ENCODE measurements at regions not wholly inside any gene's neighbourhood (a gene's known extent, or its start where the extent isn't known, plus 50 kb on each side); places are given as distances from the start of the nearest gene placed in this dataset.
"Not testable (repeated sequence)": the region's sequence is repeated elsewhere in the genome, so short reads cannot be mapped to it uniquely, and the experiment has no call there.

- DNase-seq (ENCODE audit: low spot score), result peak; percentile 1
- no peak for FAIRE-seq
Measured at GRCh38 chr7:156590212-156590611, 50.4 kb upstream of the RNF32 start.

GRCh38 chr7:156589808-156590207 lies 50.8 kb upstream of the RNF32 start:
- no peak for FAIRE-seq
- DNase-seq (ENCODE audit: low spot score), result peak; percentile 2

GRCh38 chr7:156585926-156586325 lies 54.6 kb upstream of the RNF32 start:
- FAIRE-seq (no peak), DNase-seq (ENCODE audit: low spot score) (peak; percentile 2)

GRCh38 chr7:156585025-156585648 lies 55.4 kb upstream of the RNF32 start:
- FAIRE-seq (no peak), DNase-seq (ENCODE audit: low spot score) (no peak)

GRCh38 chr7:156582591-156583123 lies 57.9 kb upstream of the RNF32 start:
- FAIRE-seq, result no peak
- peak; percentile 2 for DNase-seq (ENCODE audit: low spot score)

- DNase-seq (ENCODE audit: low spot score), result peak; percentile 0
- no peak for FAIRE-seq
Measured at GRCh38 chr7:156580036-156580435, 60.5 kb upstream of the RNF32 start.

GRCh38 chr7:156579566-156579965 lies 61.0 kb upstream of the RNF32 start:
- DNase-seq (ENCODE audit: low spot score) (no peak), FAIRE-seq (no peak)

- no peak for FAIRE-seq
- DNase-seq (ENCODE audit: low spot score), result no peak
Measured at GRCh38 chr7:156578978-156579430, 61.6 kb upstream of the RNF32 start.

- no peak for DNase-seq (ENCODE audit: low spot score)
- no peak for FAIRE-seq
Measured at GRCh38 chr7:156578578-156578940, 62.0 kb upstream of the RNF32 start.

- DNase-seq (ENCODE audit: low spot score) (peak; percentile 1), FAIRE-seq (no peak)
Measured at GRCh38 chr7:156577645-156578577, 62.7 kb upstream of the RNF32 start.

- FAIRE-seq, result no peak
- DNase-seq (ENCODE audit: low spot score), result peak; percentile 2
Measured at GRCh38 chr7:156576216-156577058, 64.1 kb upstream of the RNF32 start.

GRCh38 chr7:156568258-156568657 lies 72.3 kb upstream of the RNF32 start:
- FAIRE-seq, result no peak
- DNase-seq (ENCODE audit: low spot score), result no peak

- no peak for FAIRE-seq
- no peak for DNase-seq (ENCODE audit: low spot score)
Measured at GRCh38 chr7:156566812-156567549, 73.6 kb upstream of the RNF32 start.

GRCh38 chr7:156565002-156565401 lies 75.6 kb upstream of the RNF32 start:
- FAIRE-seq, result not testable (repeated sequence)

GRCh38 chr7:156560696-156561095 lies 79.9 kb upstream of the RNF32 start:
- FAIRE-seq (no peak), DNase-seq (ENCODE audit: low spot score) (no peak)

More at GRCh38 chr7:156565002-156565401, 75.6 kb upstream of the RNF32 start:
- DNase-seq (ENCODE audit: low spot score), result not testable (repeated sequence)

- no peak for FAIRE-seq
- DNase-seq (ENCODE audit: low spot score), result no peak
Measured at GRCh38 chr7:156560075-156560474, 80.5 kb upstream of the RNF32 start.

GRCh38 chr7:156559001-156559400 lies 81.6 kb upstream of the RNF32 start:
- peak; percentile 74 for DNase-seq (ENCODE audit: low spot score)
- FAIRE-seq, result peak; percentile 61

- FAIRE-seq (peak; percentile 98), DNase-seq (ENCODE audit: low spot score) (peak; percentile 97)
Measured at GRCh38 chr7:156558198-156558597, 82.4 kb upstream of the RNF32 start.

- no peak for FAIRE-seq
- DNase-seq (ENCODE audit: low spot score), result no peak
Measured at GRCh38 chr7:156556083-156556482, 84.5 kb upstream of the RNF32 start.

GRCh38 chr7:156554488-156554887 lies 86.1 kb upstream of the RNF32 start:
- FAIRE-seq (no peak), DNase-seq (ENCODE audit: low spot score) (no peak)

GRCh38 chr7:156549636-156550035 lies 90.9 kb upstream of the RNF32 start:
- FAIRE-seq (no peak), DNase-seq (ENCODE audit: low spot score) (no peak)

Measured in RCC 7860 (cell line).